WTC11 (cell line): ENCODE measurements at regions not wholly inside any gene's neighbourhood (a gene's known extent, or its start where the extent isn't known, plus 50 kb on each side); places are given as distances from the start of the nearest gene placed in this dataset.

Experiments
- ELF4 ChIP-seq: sonication (generic); formaldehyde crosslinking; IDR thresholded peaks from 2 replicates; pipeline ENCODE4 v1.8.1; 2022; ENCODE audit warnings: low read depth, mild to moderate bottlenecking, moderate library complexity, missing genetic modification reagents
- EMX1 ChIP-seq: fragments of 250-450 bp; sonication (Bioruptor Pico); IDR thresholded peaks from 2 replicates; pipeline ENCODE4 v1.8.0; 2021; ENCODE audit warnings: mild to moderate bottlenecking
- JUN ChIP-seq: sonication (generic); formaldehyde crosslinking; IDR thresholded peaks from 2 replicates; pipeline ENCODE4 v1.8.0; 2023; ENCODE audit warnings: mild to moderate bottlenecking, missing genetic modification reagents
- MXD4 ChIP-seq: fragments of 250-450 bp; sonication (Bioruptor Pico); IDR thresholded peaks from 2 replicates; pipeline ENCODE4 v1.8.0; 2021; ENCODE audit warnings: mild to moderate bottlenecking, moderate library complexity, borderline replicate concordance
- NFYB ChIP-seq: sonication (generic); formaldehyde crosslinking; conservative IDR thresholded peaks from 2 replicates; pipeline ENCODE4 v1.8.0; 2022; ENCODE audit warnings: low read depth, missing genetic modification reagents
- NR2C2 ChIP-seq: sonication (generic); formaldehyde crosslinking; IDR thresholded peaks from 2 replicates; pipeline ENCODE4 v1.8.0; 2022; ENCODE audit warnings: mild to moderate bottlenecking, missing genetic modification reagents
- TF ChIP-seq, protein P1 (sequence below): fragments of 200-600 bp; IDR thresholded peaks from 2 replicates; pipeline ENCODE4 v1.8.0; 2022; ENCODE audit warnings: antibody characterized with exemption
- TF ChIP-seq, protein P2 (sequence below): sonication (generic); formaldehyde crosslinking; IDR thresholded peaks from 2 replicates; pipeline ENCODE4 v1.8.1; 2023; ENCODE audit warnings: mild to moderate bottlenecking, missing genetic modification reagents
- TF ChIP-seq, protein P3 (sequence below): sonication (generic); formaldehyde crosslinking; conservative IDR thresholded peaks from 2 replicates; pipeline ENCODE4 v1.8.1; 2023; ENCODE audit warnings: mild to moderate bottlenecking, low read depth, missing genetic modification reagents, moderate library complexity
- TF ChIP-seq, protein P4 (sequence below): sonication (generic); formaldehyde crosslinking; IDR thresholded peaks from 2 replicates; pipeline ENCODE4 v1.8.1; 2023; ENCODE audit warnings: mild to moderate bottlenecking, missing genetic modification reagents, borderline replicate concordance

DNA sequence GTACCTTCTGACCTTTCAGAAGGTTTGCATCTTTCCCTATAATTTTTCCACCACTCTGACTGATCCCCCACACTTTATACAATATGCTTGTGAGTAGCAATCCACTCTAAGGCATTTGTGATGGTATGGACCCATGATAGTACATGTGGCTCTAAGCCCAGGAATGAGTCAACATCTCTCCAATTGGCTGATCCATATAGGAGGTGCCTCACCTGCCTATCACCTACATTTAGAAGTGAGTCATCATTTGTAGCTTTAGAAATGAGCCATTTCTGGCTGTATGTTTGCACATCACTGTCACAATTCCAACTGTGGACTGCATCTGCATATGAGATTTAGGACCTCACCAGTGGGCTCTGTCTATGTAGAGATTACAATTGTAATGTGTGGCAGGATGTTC lies 133.1 kb upstream of the ZNF91 start:
- TF ChIP-seq, protein P1, sequence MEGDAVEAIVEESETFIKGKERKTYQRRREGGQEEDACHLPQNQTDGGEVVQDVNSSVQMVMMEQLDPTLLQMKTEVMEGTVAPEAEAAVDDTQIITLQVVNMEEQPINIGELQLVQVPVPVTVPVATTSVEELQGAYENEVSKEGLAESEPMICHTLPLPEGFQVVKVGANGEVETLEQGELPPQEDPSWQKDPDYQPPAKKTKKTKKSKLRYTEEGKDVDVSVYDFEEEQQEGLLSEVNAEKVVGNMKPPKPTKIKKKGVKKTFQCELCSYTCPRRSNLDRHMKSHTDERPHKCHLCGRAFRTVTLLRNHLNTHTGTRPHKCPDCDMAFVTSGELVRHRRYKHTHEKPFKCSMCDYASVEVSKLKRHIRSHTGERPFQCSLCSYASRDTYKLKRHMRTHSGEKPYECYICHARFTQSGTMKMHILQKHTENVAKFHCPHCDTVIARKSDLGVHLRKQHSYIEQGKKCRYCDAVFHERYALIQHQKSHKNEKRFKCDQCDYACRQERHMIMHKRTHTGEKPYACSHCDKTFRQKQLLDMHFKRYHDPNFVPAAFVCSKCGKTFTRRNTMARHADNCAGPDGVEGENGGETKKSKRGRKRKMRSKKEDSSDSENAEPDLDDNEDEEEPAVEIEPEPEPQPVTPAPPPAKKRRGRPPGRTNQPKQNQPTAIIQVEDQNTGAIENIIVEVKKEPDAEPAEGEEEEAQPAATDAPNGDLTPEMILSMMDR = no peak
- TF ChIP-seq, protein P2, sequence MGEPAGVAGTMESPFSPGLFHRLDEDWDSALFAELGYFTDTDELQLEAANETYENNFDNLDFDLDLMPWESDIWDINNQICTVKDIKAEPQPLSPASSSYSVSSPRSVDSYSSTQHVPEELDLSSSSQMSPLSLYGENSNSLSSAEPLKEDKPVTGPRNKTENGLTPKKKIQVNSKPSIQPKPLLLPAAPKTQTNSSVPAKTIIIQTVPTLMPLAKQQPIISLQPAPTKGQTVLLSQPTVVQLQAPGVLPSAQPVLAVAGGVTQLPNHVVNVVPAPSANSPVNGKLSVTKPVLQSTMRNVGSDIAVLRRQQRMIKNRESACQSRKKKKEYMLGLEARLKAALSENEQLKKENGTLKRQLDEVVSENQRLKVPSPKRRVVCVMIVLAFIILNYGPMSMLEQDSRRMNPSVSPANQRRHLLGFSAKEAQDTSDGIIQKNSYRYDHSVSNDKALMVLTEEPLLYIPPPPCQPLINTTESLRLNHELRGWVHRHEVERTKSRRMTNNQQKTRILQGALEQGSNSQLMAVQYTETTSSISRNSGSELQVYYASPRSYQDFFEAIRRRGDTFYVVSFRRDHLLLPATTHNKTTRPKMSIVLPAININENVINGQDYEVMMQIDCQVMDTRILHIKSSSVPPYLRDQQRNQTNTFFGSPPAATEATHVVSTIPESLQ = no peak
- TF ChIP-seq MXD4 (CRISPR knock-in tag) = no peak
- TF ChIP-seq NR2C2 = no peak
- TF ChIP-seq EMX1 (CRISPR knock-in tag) = no peak
- no peak for TF ChIP-seq ELF4 (CRISPR knock-in tag)
- TF ChIP-seq, protein P3, sequence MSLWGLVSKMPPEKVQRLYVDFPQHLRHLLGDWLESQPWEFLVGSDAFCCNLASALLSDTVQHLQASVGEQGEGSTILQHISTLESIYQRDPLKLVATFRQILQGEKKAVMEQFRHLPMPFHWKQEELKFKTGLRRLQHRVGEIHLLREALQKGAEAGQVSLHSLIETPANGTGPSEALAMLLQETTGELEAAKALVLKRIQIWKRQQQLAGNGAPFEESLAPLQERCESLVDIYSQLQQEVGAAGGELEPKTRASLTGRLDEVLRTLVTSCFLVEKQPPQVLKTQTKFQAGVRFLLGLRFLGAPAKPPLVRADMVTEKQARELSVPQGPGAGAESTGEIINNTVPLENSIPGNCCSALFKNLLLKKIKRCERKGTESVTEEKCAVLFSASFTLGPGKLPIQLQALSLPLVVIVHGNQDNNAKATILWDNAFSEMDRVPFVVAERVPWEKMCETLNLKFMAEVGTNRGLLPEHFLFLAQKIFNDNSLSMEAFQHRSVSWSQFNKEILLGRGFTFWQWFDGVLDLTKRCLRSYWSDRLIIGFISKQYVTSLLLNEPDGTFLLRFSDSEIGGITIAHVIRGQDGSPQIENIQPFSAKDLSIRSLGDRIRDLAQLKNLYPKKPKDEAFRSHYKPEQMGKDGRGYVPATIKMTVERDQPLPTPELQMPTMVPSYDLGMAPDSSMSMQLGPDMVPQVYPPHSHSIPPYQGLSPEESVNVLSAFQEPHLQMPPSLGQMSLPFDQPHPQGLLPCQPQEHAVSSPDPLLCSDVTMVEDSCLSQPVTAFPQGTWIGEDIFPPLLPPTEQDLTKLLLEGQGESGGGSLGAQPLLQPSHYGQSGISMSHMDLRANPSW (CRISPR knock-in tag) = no peak
- no peak for TF ChIP-seq JUN (CRISPR knock-in tag)
- TF ChIP-seq, protein P4, sequence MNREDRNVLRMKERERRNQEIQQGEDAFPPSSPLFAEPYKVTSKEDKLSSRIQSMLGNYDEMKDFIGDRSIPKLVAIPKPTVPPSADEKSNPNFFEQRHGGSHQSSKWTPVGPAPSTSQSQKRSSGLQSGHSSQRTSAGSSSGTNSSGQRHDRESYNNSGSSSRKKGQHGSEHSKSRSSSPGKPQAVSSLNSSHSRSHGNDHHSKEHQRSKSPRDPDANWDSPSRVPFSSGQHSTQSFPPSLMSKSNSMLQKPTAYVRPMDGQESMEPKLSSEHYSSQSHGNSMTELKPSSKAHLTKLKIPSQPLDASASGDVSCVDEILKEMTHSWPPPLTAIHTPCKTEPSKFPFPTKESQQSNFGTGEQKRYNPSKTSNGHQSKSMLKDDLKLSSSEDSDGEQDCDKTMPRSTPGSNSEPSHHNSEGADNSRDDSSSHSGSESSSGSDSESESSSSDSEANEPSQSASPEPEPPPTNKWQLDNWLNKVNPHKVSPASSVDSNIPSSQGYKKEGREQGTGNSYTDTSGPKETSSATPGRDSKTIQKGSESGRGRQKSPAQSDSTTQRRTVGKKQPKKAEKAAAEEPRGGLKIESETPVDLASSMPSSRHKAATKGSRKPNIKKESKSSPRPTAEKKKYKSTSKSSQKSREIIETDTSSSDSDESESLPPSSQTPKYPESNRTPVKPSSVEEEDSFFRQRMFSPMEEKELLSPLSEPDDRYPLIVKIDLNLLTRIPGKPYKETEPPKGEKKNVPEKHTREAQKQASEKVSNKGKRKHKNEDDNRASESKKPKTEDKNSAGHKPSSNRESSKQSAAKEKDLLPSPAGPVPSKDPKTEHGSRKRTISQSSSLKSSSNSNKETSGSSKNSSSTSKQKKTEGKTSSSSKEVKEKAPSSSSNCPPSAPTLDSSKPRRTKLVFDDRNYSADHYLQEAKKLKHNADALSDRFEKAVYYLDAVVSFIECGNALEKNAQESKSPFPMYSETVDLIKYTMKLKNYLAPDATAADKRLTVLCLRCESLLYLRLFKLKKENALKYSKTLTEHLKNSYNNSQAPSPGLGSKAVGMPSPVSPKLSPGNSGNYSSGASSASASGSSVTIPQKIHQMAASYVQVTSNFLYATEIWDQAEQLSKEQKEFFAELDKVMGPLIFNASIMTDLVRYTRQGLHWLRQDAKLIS = no peak
- no peak for TF ChIP-seq NFYB
